ENCODE measurements at regions not wholly inside any gene's neighbourhood (a gene's known extent, or its start where the extent isn't known, plus 50 kb on each side); places are given as distances from the start of the nearest gene placed in this dataset.

DNA sequence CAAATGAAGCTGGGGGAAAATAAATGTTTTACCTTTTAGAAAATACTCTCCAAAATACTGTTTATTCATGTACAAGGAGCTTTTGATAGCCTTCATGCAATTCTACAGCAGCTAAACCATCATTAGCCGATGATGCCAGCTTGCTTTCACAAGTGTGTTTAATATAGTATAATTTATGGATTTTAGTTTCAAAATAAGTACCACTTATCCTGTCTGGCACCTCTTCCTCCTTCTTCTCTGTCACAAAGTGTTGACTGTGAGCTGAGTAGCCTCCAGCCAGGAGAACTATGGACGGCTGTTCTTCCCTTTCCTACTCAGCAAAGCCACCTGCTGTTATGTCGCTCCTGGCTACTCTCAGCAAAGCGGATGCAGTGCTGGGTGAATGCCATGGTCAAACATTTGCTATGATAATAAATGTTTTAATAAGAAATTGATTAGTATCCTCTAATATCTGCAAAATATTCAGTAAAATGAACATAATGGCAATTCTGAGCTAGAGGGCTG, 238.2 kb downstream of the LIG4 start:
- TF ChIP-seq RAD21 (IDR thresholded peaks at IDR 0.05; ENCODE audit: low read length) = no peak
- TF ChIP-seq, protein P1, sequence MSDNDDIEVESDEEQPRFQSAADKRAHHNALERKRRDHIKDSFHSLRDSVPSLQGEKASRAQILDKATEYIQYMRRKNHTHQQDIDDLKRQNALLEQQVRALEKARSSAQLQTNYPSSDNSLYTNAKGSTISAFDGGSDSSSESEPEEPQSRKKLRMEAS (IDR thresholded peaks at IDR 0.05; ENCODE audit: low read depth) = no peak
- no peak for DNase-seq
- no peaks in the 10 kb centered on the region for H3K9me3 ChIP-seq
- no peaks in the 10 kb centered on the region for H3K79me2 ChIP-seq (ENCODE audit: insufficient read depth)
- no peak overlapping the region for H3K27ac ChIP-seq (ENCODE audit: low read depth in 2 of 2, low read length in 1 of 2)
- H3K36me3 ChIP-seq (replicated peaks in 1 of 2; ENCODE audit: control insufficient read depth in 1 of 2, insufficient read depth in 2 of 2, low read length in 1 of 2) = no peaks in the 10 kb centered on the region
- H2AFZ ChIP-seq (ENCODE audit: low read depth) = no peak overlapping the region
- H3K4me2 ChIP-seq = no peak overlapping the region
- no peaks in the 10 kb centered on the region for H3K9me2 ChIP-seq
- H3K4me3 ChIP-seq (ENCODE audit: low read depth in 2 of 2, low read length in 1 of 2) = no peak overlapping the region
- POLR2A ChIA-PET = no interaction called here
- no peak overlapping the region for H3K9ac ChIP-seq
- no peaks in the 10 kb centered on the region for H3K4me1 ChIP-seq (ENCODE audit: control insufficient read depth in 1 of 2, insufficient read depth in 2 of 2, low read depth in 1 of 2, low read length in 1 of 2)
- no peaks in the 10 kb centered on the region for H4K20me1 ChIP-seq (ENCODE audit: insufficient read depth)
- H3K27me3 ChIP-seq (ENCODE audit: insufficient read depth) = no peaks in the 10 kb centered on the region
- no peaks in the 10 kb centered on the region for H3F3A ChIP-seq (replicated peaks; ENCODE audit: insufficient read depth)
- WGBS (ENCODE audit: low lambda C conversion rate) = 70% methylated on average over 4 of the region's 4 CpGs
- CTCF ChIA-PET = interaction anchor here (1.0 kb wide), 1 partner anchor 12 kb away, joined by 3 read pairs; no protein-coding TSS in a partner anchor

DNA sequence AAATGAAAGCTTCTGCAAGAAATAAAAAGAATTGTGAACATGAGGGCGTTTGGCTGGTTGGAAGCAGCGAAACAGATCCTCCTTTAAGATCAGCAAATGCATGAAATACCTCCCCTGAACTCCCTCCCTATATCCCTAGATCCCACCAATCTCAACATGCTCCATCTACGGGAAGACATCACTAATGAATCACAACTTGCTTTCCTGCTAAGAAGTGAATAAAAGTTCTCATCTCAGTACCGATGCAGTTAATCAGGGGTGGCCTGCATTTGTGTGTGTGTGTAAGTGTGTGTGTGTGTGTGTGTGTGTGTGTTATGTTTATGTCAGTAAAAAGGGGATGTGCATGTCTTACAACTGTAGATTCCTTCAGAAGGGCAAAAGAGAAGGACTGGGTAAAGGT, 238.7 kb downstream of the LIG4 start:
- Histone ChIP-seq H3K27ac (ENCODE audit: low read depth in 2 of 2, low read length in 1 of 2) (no peak overlapping the region), H3K36me3 (replicated peaks in 1 of 2; ENCODE audit: control insufficient read depth in 1 of 2, insufficient read depth in 2 of 2, low read length in 1 of 2) (no peaks in the 10 kb centered on the region), H3F3A (replicated peaks; ENCODE audit: insufficient read depth) (no peaks in the 10 kb centered on the region), H3K9me3 (no peaks in the 10 kb centered on the region), H2AFZ (ENCODE audit: low read depth) (no peak overlapping the region), H3K4me1 (ENCODE audit: control insufficient read depth in 1 of 2, insufficient read depth in 2 of 2, low read depth in 1 of 2, low read length in 1 of 2) (no peaks in the 10 kb centered on the region), H3K4me3 (ENCODE audit: low read depth in 2 of 2, low read length in 1 of 2) (no peak overlapping the region), H3K79me2 (ENCODE audit: insufficient read depth) (no peaks in the 10 kb centered on the region), H3K9me2 (no peaks in the 10 kb centered on the region), H3K27me3 (ENCODE audit: insufficient read depth) (no peaks in the 10 kb centered on the region), H3K9ac (no peak overlapping the region), H4K20me1 (ENCODE audit: insufficient read depth) (no peaks in the 10 kb centered on the region), H3K4me2 (no peak overlapping the region)
- ChIA-PET POLR2A (no interaction called here), CTCF (interaction anchor here (1.0 kb wide), 1 partner anchor 12 kb away, joined by 3 read pairs; no protein-coding TSS in a partner anchor)
- 37% methylated on average over 4 of the region's 4 CpGs for WGBS (ENCODE audit: low lambda C conversion rate)
- DNase-seq = no peak
- TF ChIP-seq, protein P2, sequence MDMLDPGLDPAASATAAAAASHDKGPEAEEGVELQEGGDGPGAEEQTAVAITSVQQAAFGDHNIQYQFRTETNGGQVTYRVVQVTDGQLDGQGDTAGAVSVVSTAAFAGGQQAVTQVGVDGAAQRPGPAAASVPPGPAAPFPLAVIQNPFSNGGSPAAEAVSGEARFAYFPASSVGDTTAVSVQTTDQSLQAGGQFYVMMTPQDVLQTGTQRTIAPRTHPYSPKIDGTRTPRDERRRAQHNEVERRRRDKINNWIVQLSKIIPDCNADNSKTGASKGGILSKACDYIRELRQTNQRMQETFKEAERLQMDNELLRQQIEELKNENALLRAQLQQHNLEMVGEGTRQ (IDR thresholded peaks at IDR 0.05; ENCODE audit: borderline replicate concordance, low read depth, low read length) = no peak
- TF ChIP-seq TAF1 (IDR thresholded peaks at IDR 0.05; ENCODE audit: borderline replicate concordance, low read depth, low read length) (no peak), MXI1 (IDR thresholded peaks at IDR 0.05; ENCODE audit: low read depth, low read length) (no peak), RXRA (IDR thresholded peaks at IDR 0.05; ENCODE audit: borderline replicate concordance, low read depth) (no peak), EZH2phosphoT487 (IDR thresholded peaks at IDR 0.05; ENCODE audit: borderline replicate concordance, low read depth) (no peak), EP300 (IDR thresholded peaks at IDR 0.05; ENCODE audit: borderline replicate concordance in 1 of 2, low read depth in 1 of 2, low read length in 1 of 2) (no peak), FOXM1 (IDR thresholded peaks at IDR 0.05; ENCODE audit: low read depth) (no peak), RCOR1 (IDR thresholded peaks at IDR 0.05; ENCODE audit: low read length) (no peak), SIN3A (IDR thresholded peaks at IDR 0.05; ENCODE audit: borderline replicate concordance, low read depth, low read length) (no peak), MEF2A (IDR thresholded peaks at IDR 0.05; ENCODE audit: borderline replicate concordance, low read depth) (no peak), SMC3 (IDR thresholded peaks at IDR 0.05; ENCODE audit: low read depth, low read length) (no peak), POLR2AphosphoS5 (IDR thresholded peaks at IDR 0.05; ENCODE audit: low read depth, low read length) (no peak)
- TF ChIP-seq, protein P3, sequence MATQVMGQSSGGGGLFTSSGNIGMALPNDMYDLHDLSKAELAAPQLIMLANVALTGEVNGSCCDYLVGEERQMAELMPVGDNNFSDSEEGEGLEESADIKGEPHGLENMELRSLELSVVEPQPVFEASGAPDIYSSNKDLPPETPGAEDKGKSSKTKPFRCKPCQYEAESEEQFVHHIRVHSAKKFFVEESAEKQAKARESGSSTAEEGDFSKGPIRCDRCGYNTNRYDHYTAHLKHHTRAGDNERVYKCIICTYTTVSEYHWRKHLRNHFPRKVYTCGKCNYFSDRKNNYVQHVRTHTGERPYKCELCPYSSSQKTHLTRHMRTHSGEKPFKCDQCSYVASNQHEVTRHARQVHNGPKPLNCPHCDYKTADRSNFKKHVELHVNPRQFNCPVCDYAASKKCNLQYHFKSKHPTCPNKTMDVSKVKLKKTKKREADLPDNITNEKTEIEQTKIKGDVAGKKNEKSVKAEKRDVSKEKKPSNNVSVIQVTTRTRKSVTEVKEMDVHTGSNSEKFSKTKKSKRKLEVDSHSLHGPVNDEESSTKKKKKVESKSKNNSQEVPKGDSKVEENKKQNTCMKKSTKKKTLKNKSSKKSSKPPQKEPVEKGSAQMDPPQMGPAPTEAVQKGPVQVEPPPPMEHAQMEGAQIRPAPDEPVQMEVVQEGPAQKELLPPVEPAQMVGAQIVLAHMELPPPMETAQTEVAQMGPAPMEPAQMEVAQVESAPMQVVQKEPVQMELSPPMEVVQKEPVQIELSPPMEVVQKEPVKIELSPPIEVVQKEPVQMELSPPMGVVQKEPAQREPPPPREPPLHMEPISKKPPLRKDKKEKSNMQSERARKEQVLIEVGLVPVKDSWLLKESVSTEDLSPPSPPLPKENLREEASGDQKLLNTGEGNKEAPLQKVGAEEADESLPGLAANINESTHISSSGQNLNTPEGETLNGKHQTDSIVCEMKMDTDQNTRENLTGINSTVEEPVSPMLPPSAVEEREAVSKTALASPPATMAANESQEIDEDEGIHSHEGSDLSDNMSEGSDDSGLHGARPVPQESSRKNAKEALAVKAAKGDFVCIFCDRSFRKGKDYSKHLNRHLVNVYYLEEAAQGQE (IDR thresholded peaks at IDR 0.05; ENCODE audit: low read depth, low read length) = no peak
- TF ChIP-seq, protein P4, sequence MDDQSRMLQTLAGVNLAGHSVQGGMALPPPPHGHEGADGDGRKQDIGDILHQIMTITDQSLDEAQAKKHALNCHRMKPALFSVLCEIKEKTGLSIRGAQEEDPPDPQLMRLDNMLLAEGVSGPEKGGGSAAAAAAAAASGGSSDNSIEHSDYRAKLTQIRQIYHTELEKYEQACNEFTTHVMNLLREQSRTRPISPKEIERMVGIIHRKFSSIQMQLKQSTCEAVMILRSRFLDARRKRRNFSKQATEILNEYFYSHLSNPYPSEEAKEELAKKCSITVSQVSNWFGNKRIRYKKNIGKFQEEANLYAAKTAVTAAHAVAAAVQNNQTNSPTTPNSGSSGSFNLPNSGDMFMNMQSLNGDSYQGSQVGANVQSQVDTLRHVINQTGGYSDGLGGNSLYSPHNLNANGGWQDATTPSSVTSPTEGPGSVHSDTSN (IDR thresholded peaks at IDR 0.05) = no peak
- TF ChIP-seq, protein P1 (IDR thresholded peaks at IDR 0.05; ENCODE audit: low read depth) = no peak
- TF ChIP-seq, protein P5, sequence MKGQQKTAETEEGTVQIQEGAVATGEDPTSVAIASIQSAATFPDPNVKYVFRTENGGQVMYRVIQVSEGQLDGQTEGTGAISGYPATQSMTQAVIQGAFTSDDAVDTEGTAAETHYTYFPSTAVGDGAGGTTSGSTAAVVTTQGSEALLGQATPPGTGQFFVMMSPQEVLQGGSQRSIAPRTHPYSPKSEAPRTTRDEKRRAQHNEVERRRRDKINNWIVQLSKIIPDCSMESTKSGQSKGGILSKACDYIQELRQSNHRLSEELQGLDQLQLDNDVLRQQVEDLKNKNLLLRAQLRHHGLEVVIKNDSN (IDR thresholded peaks at IDR 0.05; ENCODE audit: borderline replicate concordance, low read depth) = no peak
- TF ChIP-seq, protein P6, sequence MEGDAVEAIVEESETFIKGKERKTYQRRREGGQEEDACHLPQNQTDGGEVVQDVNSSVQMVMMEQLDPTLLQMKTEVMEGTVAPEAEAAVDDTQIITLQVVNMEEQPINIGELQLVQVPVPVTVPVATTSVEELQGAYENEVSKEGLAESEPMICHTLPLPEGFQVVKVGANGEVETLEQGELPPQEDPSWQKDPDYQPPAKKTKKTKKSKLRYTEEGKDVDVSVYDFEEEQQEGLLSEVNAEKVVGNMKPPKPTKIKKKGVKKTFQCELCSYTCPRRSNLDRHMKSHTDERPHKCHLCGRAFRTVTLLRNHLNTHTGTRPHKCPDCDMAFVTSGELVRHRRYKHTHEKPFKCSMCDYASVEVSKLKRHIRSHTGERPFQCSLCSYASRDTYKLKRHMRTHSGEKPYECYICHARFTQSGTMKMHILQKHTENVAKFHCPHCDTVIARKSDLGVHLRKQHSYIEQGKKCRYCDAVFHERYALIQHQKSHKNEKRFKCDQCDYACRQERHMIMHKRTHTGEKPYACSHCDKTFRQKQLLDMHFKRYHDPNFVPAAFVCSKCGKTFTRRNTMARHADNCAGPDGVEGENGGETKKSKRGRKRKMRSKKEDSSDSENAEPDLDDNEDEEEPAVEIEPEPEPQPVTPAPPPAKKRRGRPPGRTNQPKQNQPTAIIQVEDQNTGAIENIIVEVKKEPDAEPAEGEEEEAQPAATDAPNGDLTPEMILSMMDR (IDR thresholded peaks at IDR 0.05) = no peak
